ENCODE measurements at regions not wholly inside any gene's neighbourhood (a gene's known extent, or its start where the extent isn't known, plus 50 kb on each side); places are given as distances from the start of the nearest gene placed in this dataset.

- intact Hi-C loops (cut with micrococcal nuclease), result no loop called here
- ChIA-PET POLR2A (no interaction called here), CTCF (no interaction called here)
- no peak overlapping the region for H3K4me3 Mint-ChIP-seq
- H3K4me1 Mint-ChIP-seq (ENCODE audit: low read depth), result no peaks in the 10 kb centered on the region
- no peaks in the 10 kb centered on the region for H3K9me3 Mint-ChIP-seq
- ATAC-seq, result no peak
- no peak overlapping the region for H3K27ac Mint-ChIP-seq
- TF ChIP-seq, protein P1, sequence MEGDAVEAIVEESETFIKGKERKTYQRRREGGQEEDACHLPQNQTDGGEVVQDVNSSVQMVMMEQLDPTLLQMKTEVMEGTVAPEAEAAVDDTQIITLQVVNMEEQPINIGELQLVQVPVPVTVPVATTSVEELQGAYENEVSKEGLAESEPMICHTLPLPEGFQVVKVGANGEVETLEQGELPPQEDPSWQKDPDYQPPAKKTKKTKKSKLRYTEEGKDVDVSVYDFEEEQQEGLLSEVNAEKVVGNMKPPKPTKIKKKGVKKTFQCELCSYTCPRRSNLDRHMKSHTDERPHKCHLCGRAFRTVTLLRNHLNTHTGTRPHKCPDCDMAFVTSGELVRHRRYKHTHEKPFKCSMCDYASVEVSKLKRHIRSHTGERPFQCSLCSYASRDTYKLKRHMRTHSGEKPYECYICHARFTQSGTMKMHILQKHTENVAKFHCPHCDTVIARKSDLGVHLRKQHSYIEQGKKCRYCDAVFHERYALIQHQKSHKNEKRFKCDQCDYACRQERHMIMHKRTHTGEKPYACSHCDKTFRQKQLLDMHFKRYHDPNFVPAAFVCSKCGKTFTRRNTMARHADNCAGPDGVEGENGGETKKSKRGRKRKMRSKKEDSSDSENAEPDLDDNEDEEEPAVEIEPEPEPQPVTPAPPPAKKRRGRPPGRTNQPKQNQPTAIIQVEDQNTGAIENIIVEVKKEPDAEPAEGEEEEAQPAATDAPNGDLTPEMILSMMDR (IDR thresholded peaks at IDR 0.05), result no peak
- no peaks in the 10 kb centered on the region for H3K27me3 Mint-ChIP-seq
- H3K36me3 Mint-ChIP-seq (ENCODE audit: low read depth), result no peaks in the 10 kb centered on the region
- DNase-seq, result no peak
These were observed 698.5 kb downstream of the TRAM1L1 start for GRCh38 chr4:116386856-116387255.

DNA sequence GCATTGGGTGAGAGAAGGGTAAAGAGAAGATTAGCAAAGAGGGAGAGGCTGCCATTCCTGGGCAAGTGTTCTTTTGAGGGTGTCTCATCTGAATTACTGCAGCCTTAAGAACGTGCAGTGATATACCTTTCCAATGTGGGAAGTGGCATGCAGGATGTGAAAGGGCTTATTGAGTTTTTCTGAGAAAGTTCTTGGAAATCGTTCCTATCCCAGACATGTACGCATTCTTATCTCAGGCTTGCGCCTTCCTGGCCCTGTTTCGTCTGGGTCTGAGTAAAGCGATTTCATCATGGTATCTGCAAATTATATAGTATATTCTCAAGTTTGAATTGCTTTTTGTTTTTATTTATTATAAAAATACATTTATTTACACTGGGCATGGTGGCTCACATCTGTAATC is 699.8 kb downstream of the TRAM1L1 start:
- Mint-ChIP-seq H3K4me1 (ENCODE audit: low read depth) (no peaks in the 10 kb centered on the region), H3K36me3 (ENCODE audit: low read depth) (no peaks in the 10 kb centered on the region), H3K9me3 (no peaks in the 10 kb centered on the region), H3K27ac (no peak overlapping the region), H3K4me3 (no peak overlapping the region), H3K27me3 (no peaks in the 10 kb centered on the region)
- intact Hi-C loops (cut with micrococcal nuclease), result no loop called here
- POLR2A ChIA-PET, result no interaction called here
- CTCF ChIA-PET, result no interaction called here
- no peak for DNase-seq
- TF ChIP-seq, protein P1 (IDR thresholded peaks at IDR 0.05), result no peak
- no peak for ATAC-seq

DNA sequence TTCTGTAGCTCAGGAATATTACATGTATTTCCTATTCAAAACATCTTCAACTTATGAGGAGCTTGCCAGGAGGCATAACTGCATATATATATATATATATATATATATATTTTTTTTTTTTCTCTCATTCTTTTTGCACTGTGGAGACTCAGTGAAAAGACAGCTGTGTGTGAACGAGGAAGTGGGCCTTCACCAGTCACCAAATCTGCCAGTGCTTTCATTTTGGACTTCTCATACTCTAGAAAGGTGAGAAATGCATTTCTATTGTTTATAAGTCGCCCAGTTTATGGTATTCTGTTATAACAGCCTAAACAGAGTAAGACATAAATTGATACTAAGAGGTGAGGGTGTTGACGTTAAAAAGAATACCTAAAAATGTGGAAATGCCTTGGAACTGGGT is 710.6 kb downstream of the TRAM1L1 start:
- POLR2A ChIA-PET, result no interaction called here
- CTCF ChIA-PET, result no interaction called here
- intact Hi-C loops (cut with micrococcal nuclease), result no loop called here
- Mint-ChIP-seq H3K27ac (no peak overlapping the region), H3K4me3 (no peak overlapping the region), H3K4me1 (ENCODE audit: low read depth) (no peaks in the 10 kb centered on the region), H3K36me3 (ENCODE audit: low read depth) (no peaks in the 10 kb centered on the region), H3K9me3 (peaks cover 2% of the 10 kb centered on the region), H3K27me3 (no peaks in the 10 kb centered on the region)
- TF ChIP-seq, protein P1 (IDR thresholded peaks at IDR 0.05), result no peak
- ATAC-seq, result no peak
- DNase-seq, result no peak

- TF ChIP-seq, protein P1 (IDR thresholded peaks at IDR 0.05), result no peak
- ChIA-PET CTCF (no interaction called here), POLR2A (no interaction called here)
- Mint-ChIP-seq H3K36me3 (ENCODE audit: low read depth) (no peaks in the 10 kb centered on the region), H3K4me1 (ENCODE audit: low read depth) (no peaks in the 10 kb centered on the region), H3K9me3 (no peaks in the 10 kb centered on the region), H3K27me3 (no peaks in the 10 kb centered on the region), H3K27ac (no peak overlapping the region), H3K4me3 (no peak overlapping the region)
- no peak for DNase-seq
- ATAC-seq, result no peak
- intact Hi-C loops (cut with micrococcal nuclease), result no loop called here
These were observed 722.8 kb downstream of the TRAM1L1 start for GRCh38 chr4:116362583-116362982.

- ChIA-PET POLR2A (no interaction called here), CTCF (no interaction called here)
- Mint-ChIP-seq H3K36me3 (ENCODE audit: low read depth) (no peaks in the 10 kb centered on the region), H3K9me3 (no peaks in the 10 kb centered on the region), H3K4me1 (ENCODE audit: low read depth) (no peaks in the 10 kb centered on the region), H3K4me3 (no peak overlapping the region), H3K27me3 (no peaks in the 10 kb centered on the region), H3K27ac (no peak overlapping the region)
- TF ChIP-seq, protein P1 (IDR thresholded peaks at IDR 0.05), result no peak
- intact Hi-C loops (cut with micrococcal nuclease), result no loop called here
- ATAC-seq (no peak), DNase-seq (no peak)
These were observed 723.6 kb downstream of the TRAM1L1 start for GRCh38 chr4:116361790-116362189.

Measured in activated CD8-positive, alpha-beta T cell treated with anti-CD3 and anti-CD28 coated beads for 36 hours (primary cell).